Gastroesophageal sphincter (tissue), 4 donors: ENCODE measurements at regions not wholly inside any gene's neighbourhood (a gene's known extent, or its start where the extent isn't known, plus 50 kb on each side); places are given as distances from the start of the nearest gene placed in this dataset.

ENCODE experiments used
- ATAC-seq: fragments of 150-250 bp; one replicate; pipeline ENCODE4 v1.9.1; 2016; ENCODE audit warnings: mild to moderate bottlenecking, moderate library complexity
- H3K27ac ChIP-seq, 4 donors: fragments of 200-600 bp; sonication (generic) in 3 of 4; 1 replicate in 3 of 4; 2 replicates in 1 of 4; pipeline ENCODE4 v1.5.1; 2016 to 2019
- H3K27me3 ChIP-seq: fragments of 200-600 bp; sonication (generic); one replicate; pipeline ENCODE4 v1.5.1; 2019
- H3K36me3 ChIP-seq, 2 donors: fragments of 200-600 bp; sonication (generic); one replicate each; pipeline ENCODE4 v1.5.1; 2019; ENCODE audit warnings: control low read depth in 1 of 2
- H3K4me1 ChIP-seq, 3 donors: fragments of 200-600 bp; sonication (generic); 1 replicate in 2 of 3; 2 replicates in 1 of 3; pipeline ENCODE4 v1.5.1; 2016 to 2019; ENCODE audit warnings: control low read depth in 2 of 3
- H3K4me3 ChIP-seq, 2 donors: fragments of 200-600 bp; sonication (generic); one replicate each; pipeline ENCODE4 v1.5.1; 2019; ENCODE audit warnings: mild to moderate bottlenecking in 1 of 2, moderate library complexity in 1 of 2
- H3K9me3 ChIP-seq, 3 donors: fragments of 200-600 bp; sonication (generic); one replicate each; pipeline ENCODE4 v1.5.1; 2017 to 2019; ENCODE audit warnings: control low read depth in 2 of 3
- EP300 ChIP-seq: sonication (generic); formaldehyde crosslinking; IDR thresholded peaks from one replicate; pipeline ENCODE4 v1.6.1; 2017; ENCODE audit warnings: antibody characterized with exemption, mild to moderate bottlenecking
- POLR2A ChIP-seq, 2 donors: fragments of 450-650 bp; IDR thresholded peaks; one replicate each; pipeline ENCODE4 v1.6.1; 2017; ENCODE audit warnings: antibody characterized with exemption in 2 of 2, mild to moderate bottlenecking in 2 of 2, moderate library complexity in 1 of 2
- POLR2AphosphoS5 ChIP-seq: sonication (generic); formaldehyde crosslinking; IDR thresholded peaks from one replicate; pipeline ENCODE4 v1.6.1; 2017; ENCODE audit warnings: antibody characterized with exemption
- WGBS, 2 donors: methylation state at CpG; one replicate each; pipeline ENCODE4 v1.1.5; 2018; ENCODE audit warnings: low coverage in 1 of 2; 5-methylcytosine and 5-hydroxymethylcytosine counted together
- TF ChIP-seq, protein P1 (sequence below), 4 experiments: fragments of 200-600 bp in 2 of 4; fragments of 450-650 bp in 2 of 4; sonication (generic) in 1 of 4; IDR thresholded peaks; one replicate each; pipeline ENCODE4 v1.5.1; 2017 to 2019; ENCODE audit warnings: antibody characterized with exemption in 4 of 4, mild to moderate bottlenecking in 2 of 4, moderate library complexity in 2 of 4

DNA sequence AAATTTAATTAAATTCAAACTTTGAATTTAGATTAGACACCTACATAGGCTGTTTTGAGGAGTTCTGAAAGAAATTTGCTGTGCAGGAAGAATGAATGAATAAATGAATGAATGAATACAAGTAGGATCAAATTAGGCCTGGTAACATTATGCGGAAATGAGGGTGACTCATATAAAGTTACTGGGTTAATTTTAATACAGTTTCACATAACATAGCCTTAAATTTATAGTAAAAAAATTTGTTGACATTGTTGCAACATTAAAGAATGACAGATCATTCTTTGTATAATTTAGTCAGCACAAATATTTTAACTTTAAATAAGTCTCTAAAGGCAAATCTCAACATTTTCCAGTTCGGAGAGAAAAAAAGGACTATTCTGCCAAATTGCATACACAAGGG, 1293.1 kb upstream of the SLC39A10 start:
- Histone ChIP-seq H3K4me3 (no peak overlapping the region), H3K27me3 (no peaks in the 10 kb centered on the region), H3K4me1 (no peaks in the 10 kb centered on the region), H3K36me3 (no peaks in the 10 kb centered on the region), H3K27ac (no peak overlapping the region), H3K9me3 (peaks cover 0 to 12% (median 0%) of the 10 kb centered on the region in 3 donors)
- TF ChIP-seq EP300 (no peak), POLR2A (IDR thresholded peaks at IDR 0.05) (no peak), POLR2AphosphoS5 (no peak)
- TF ChIP-seq, protein P1, sequence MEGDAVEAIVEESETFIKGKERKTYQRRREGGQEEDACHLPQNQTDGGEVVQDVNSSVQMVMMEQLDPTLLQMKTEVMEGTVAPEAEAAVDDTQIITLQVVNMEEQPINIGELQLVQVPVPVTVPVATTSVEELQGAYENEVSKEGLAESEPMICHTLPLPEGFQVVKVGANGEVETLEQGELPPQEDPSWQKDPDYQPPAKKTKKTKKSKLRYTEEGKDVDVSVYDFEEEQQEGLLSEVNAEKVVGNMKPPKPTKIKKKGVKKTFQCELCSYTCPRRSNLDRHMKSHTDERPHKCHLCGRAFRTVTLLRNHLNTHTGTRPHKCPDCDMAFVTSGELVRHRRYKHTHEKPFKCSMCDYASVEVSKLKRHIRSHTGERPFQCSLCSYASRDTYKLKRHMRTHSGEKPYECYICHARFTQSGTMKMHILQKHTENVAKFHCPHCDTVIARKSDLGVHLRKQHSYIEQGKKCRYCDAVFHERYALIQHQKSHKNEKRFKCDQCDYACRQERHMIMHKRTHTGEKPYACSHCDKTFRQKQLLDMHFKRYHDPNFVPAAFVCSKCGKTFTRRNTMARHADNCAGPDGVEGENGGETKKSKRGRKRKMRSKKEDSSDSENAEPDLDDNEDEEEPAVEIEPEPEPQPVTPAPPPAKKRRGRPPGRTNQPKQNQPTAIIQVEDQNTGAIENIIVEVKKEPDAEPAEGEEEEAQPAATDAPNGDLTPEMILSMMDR (IDR thresholded peaks at IDR 0.05), result no peak
- no peak for ATAC-seq
- WGBS, 2 donors, result 35 to 58% methylated on average over 2 of the region's 2 CpGs

DNA sequence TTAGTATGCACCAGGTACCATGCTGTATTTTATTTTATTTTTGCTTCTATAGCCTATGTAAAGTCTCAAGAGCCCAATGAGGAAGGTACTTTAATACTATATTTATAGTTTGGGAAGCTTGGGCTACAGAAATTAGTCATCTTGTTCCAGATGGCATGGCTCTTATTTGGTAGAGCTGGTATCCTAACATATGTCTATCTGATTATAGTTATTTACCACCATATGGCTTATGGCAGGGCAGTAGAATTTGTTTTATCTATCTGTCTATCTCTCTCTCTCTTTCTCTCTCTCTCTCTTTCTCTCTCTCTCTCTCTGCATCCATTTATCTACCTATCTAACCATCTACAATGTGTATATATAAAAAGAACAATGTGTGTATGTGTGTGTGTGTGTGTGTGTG, 1293.7 kb upstream of the SLC39A10 start:
- TF ChIP-seq EP300, result no peak
- TF ChIP-seq, protein P1 (IDR thresholded peaks at IDR 0.05), result no peak
- no peak for TF ChIP-seq POLR2AphosphoS5
- TF ChIP-seq POLR2A (IDR thresholded peaks at IDR 0.05), result no peak
- no peak overlapping the region for H3K27ac ChIP-seq
- no peaks in the 10 kb centered on the region for H3K36me3 ChIP-seq
- no peaks in the 10 kb centered on the region for H3K27me3 ChIP-seq
- no peak overlapping the region for H3K4me3 ChIP-seq
- no peak for ATAC-seq
- H3K4me1 ChIP-seq, result no peaks in the 10 kb centered on the region
- peaks cover 0 to 12% (median 0%) of the 10 kb centered on the region in 3 donors for H3K9me3 ChIP-seq

DNA sequence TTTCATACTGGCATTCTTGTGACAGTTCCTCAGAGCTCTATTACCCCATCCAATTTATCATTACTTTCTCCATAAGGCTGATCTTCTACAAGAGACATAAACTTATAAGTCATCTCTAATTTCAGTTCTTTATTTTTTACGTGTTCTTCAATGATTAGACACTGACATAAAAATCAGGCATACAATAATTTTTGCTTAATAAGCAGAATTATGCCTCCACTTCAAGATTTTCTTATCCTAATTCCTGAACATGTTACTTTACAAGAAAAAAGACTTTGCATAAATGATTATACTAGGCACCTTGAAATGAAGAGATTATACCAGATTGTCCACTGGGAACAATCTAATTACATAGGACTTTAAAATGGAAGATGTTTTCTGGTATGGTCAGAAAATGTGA, 1304.5 kb upstream of the SLC39A10 start:
- no peak overlapping the region for H3K4me3 ChIP-seq
- 58 to 91% methylated on average over 1 of the region's 1 CpG for WGBS, 2 donors

DNA sequence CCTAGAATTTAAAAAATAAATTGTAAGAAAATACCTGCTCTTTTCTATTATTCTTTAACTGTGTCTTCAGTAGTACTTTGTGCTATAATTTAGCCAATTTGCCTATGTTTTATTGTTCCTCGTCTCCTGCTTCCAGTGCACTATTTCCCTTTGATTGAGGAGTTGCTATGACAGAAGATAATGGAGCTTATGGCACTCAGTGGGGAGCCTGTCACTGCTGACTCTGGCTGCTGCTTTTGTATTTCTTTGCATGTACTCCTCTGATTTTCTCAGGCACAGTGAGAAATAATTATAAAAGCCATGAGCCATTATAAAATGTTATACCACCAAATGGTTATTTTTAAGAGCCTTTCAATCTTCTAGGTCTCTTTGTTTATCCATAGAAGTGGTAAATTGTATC, 1310.8 kb upstream of the SLC39A10 start:
- Histone ChIP-seq H3K27ac (no peak overlapping the region), H3K36me3 (no peaks in the 10 kb centered on the region), H3K4me3 (no peak overlapping the region), H3K9me3 (no peaks in the 10 kb centered on the region), H3K4me1 (no peaks in the 10 kb centered on the region), H3K27me3 (no peaks in the 10 kb centered on the region)
- TF ChIP-seq POLR2AphosphoS5, result no peak
- TF ChIP-seq POLR2A (IDR thresholded peaks at IDR 0.05), result no peak
- no peak for TF ChIP-seq EP300
- TF ChIP-seq, protein P1 (IDR thresholded peaks at IDR 0.05), result no peak
- WGBS, 2 donors, result 38 to 55% methylated on average over 1 of the region's 1 CpG
- no peak for ATAC-seq

More for the DNA sequence above, 1304.5 kb upstream of the SLC39A10 start:
- TF ChIP-seq EP300 (no peak), POLR2AphosphoS5 (no peak), POLR2A (IDR thresholded peaks at IDR 0.05) (no peak)
- TF ChIP-seq, protein P1 (IDR thresholded peaks at IDR 0.05), result no peak
- Histone ChIP-seq H3K27ac (no peak overlapping the region), H3K4me1 (no peaks in the 10 kb centered on the region), H3K36me3 (no peaks in the 10 kb centered on the region), H3K27me3 (no peaks in the 10 kb centered on the region), H3K9me3 (peaks cover 0 to 7% (median 0%) of the 10 kb centered on the region in 3 donors)
- no peak for ATAC-seq

DNA sequence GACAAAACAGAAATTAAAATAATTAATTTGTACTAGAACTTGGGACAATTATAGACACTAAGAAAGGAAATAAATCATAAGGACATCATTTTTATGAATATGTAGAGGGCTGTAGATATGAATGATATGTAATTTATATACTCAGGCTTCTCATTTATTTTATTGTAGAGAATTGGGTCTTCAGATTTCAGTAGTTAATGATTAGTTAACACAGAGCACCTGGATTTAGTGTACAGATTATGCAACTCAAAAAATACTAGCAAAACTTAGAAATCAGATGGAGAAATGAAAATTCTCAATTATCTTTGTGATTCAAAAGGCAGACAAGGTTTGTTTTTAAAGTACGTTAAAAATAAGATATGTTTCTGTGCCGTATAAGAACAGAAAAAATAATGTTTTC, 1311.7 kb upstream of the SLC39A10 start:
- no peaks in the 10 kb centered on the region for H3K27me3 ChIP-seq
- 79 to 89% methylated on average over 2 of the region's 2 CpGs for WGBS, 2 donors

More for the DNA sequence above, 1311.7 kb upstream of the SLC39A10 start:
- Histone ChIP-seq H3K4me1 (no peaks in the 10 kb centered on the region), H3K9me3 (no peaks in the 10 kb centered on the region), H3K36me3 (no peaks in the 10 kb centered on the region), H3K27ac (no peak overlapping the region), H3K4me3 (no peak overlapping the region)
- ATAC-seq, result no peak
- TF ChIP-seq, protein P1 (IDR thresholded peaks at IDR 0.05), result no peak
- TF ChIP-seq EP300, result no peak
- TF ChIP-seq POLR2AphosphoS5, result no peak
- no peak for TF ChIP-seq POLR2A (IDR thresholded peaks at IDR 0.05)
